ENCODE measurements at regions not wholly inside any gene's neighbourhood (a gene's known extent, or its start where the extent isn't known, plus 50 kb on each side); places are given as distances from the start of the nearest gene placed in this dataset.
"Not testable (repeated sequence)": the region's sequence is repeated elsewhere in the genome, so short reads cannot be mapped to it uniquely, and the experiment has no call there.

GRCh38 chr15:29648415-29648814 lies 173.9 kb downstream of the TJP1 start:
- not testable (repeated sequence) for DNase-seq

- DNase-seq = no peak
These were observed 176.4 kb downstream of the TJP1 start for GRCh38 chr15:29645841-29646240.

DNA sequence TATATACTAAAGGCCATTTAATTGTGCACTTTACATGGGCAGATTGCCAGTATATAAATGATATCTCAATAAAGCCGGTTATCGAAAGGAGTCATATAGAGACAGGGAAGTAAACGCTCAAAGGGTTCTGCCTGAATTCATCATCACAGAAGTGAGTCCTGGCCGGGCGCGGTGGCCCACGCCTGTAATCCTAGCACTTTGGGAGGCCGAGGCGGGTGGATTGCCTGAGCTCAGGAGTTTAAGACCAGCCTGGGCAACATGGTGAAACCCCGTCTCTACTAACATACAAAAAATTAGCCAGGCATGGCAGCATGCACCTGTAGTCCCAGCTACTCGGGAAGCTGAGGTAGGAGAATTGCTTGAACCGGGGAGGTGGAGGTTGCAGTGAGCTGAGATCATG lies 177.9 kb downstream of the TJP1 start:
- DNase-seq = not testable (repeated sequence)

- no peak for DNase-seq
These were observed 183.5 kb downstream of the TJP1 start for GRCh38 chr15:29638781-29639180.

- DNase-seq = no peak
These were observed 184.3 kb downstream of the TJP1 start for GRCh38 chr15:29638011-29638410.

- DNase-seq = no peak
These were observed 184.7 kb downstream of the TJP1 start for GRCh38 chr15:29637555-29637954.

GRCh38 chr15:29636921-29637320 lies 185.3 kb downstream of the TJP1 start:
- DNase-seq = no peak

- no peak for DNase-seq
These were observed 186.1 kb downstream of the TJP1 start for GRCh38 chr15:29636140-29636539.

GRCh38 chr15:29635513-29636098 lies 186.7 kb downstream of the TJP1 start:
- DNase-seq = no peak

- DNase-seq = no peak
These were observed 188.3 kb downstream of the TJP1 start for GRCh38 chr15:29633971-29634370.

DNA sequence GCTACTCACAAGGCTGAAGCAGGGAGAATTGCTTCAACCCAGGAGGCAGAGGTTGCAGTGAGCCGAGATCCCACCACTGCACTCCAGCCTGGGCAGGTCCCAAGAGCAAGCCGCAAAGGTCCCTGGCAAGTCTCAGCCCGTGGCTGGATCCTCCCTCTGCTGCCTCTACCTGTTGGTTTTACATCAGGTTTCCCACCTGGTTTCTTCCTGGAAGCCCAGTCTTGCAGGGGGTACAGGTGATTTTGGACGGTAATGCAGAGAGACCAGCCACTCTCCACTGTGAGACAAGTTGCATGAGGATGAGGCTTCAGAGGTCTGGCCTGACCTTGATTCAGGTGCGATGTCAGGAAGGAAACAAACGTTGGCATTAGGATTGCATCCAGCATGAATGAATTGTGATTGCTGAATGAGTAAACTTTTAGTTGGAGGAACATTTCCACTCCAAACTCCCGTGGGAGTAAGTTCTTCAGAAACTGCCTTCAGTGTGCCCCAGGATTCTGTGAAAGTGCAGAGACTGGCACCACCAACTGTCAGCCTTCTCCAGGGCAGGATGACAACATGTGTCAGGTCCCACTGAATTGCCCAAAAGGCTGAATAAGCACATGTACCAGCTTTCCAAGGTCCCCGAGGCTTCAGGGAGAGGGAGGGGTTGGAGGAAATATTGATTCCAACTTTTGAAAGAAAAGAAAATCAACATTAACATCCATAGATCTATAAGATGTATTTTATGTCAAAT lies 189.4 kb downstream of the TJP1 start:
- no peak for DNase-seq

- DNase-seq = no peak
These were observed 190.9 kb downstream of the TJP1 start for GRCh38 chr15:29631076-29632070.

DNA sequence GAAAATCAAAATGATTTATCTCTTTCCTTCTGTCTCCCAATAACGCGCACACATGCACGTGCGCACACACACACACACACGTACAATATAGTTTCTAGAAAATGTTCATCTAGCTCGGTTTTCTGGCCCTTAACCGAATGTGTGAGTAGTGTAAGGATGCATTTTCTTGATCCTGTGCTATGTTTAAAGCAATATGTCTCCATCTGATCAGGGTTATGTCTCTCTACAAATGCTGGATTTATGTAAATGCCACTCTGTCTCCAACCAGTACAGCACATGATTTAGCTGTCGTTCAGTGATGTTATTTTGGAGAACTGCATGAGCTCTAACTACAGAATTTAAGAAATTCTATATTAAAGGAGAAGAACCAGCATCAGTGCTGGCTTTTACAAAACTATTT lies 198.0 kb downstream of the TJP1 start:
- DNase-seq = no peak

- no peak for DNase-seq
These were observed 199.1 kb downstream of the TJP1 start for GRCh38 chr15:29623116-29623639.

- no peak for DNase-seq
These were observed 199.6 kb downstream of the TJP1 start for GRCh38 chr15:29622637-29623036.

DNA sequence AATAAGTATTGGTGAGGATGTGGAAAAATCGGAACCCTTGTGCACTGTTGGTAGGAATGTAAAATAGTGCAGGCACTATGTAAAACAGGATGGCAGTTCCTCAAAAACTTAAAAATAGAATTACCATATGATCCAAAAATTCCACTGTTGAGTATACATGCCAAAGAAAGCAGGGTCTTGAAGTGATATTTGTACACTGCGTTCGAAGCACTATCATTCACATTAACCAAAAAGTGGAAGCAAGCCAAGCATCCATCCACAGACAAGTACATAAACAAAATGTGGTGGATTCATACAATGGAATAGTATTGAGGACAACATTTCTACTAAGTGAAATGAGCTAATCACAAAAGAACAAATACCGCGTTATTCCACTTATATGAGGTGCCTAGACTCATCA lies 200.7 kb downstream of the TJP1 start:
- no peak for DNase-seq

DNA sequence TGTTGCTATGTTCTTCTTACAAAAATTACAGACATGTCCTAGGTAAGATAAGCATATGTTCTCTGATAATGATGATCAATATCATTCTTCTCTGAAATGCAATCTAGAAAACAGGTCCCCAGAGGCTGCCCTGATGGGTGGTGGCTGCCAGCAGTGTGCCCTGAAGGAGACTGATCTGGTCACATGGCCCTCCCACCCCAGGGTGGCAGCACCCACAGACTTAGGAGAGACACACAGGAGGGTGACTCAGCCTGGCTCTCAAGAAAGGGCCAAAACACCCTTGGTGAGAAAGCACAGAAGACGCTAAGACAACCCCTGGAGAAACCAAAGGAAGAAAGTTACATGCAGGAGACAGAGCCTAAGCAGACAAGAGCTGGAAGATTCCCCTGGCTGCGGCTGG lies 203.7 kb downstream of the TJP1 start:
- DNase-seq = no peak

- DNase-seq = no peak
These were observed 205.8 kb downstream of the TJP1 start for GRCh38 chr15:29616512-29616911.

DNA sequence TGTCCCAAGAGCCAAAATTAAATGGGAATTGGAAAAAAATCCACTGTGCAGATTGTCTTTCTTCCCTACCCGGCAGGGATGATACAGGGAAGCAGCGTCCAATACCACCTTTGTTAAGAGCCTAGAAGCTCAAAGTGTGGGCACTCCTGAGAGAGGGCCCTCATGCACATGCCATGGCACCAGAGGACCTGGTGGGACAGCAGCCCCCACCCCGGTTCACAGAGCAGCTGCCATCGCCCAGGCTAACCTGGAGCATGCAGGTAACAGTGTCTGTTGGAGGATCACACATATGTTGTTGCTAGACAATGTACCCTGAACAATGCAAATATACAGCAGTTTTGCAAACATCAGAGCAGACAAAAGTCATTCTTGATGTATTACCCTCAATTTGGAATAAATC lies 206.5 kb downstream of the TJP1 start:
- no peak for DNase-seq

GRCh38 chr15:29613951-29614382 lies 208.3 kb downstream of the TJP1 start:
- no peak for DNase-seq

- DNase-seq = no peak
These were observed 209.6 kb downstream of the TJP1 start for GRCh38 chr15:29612701-29613100.

- DNase-seq = peak; percentile 41
These were observed 210.2 kb downstream of the TJP1 start for GRCh38 chr15:29612096-29612495.

DNA sequence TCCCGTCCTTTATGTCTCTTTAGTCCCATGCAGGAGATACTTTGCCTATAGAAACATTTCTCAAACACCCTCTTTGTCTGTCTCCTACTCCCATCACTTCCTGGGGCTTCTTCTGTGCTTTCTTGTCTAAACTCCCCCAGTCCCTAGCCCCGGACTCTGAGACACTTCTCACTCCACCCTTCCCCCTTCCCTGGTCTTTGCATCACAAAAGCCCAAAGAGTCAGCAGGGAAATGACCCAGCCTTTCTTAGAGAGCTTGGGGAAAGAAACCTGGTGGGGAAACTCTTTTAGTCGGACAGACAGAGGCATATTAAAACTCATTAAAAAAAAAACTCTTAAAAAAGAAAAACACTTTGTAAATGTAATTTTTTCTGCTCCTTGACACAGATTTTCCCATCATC lies 211.2 kb downstream of the TJP1 start:
- no peak for DNase-seq

All from amniotic stem cell (primary cell).